ENCODE measurements at regions not wholly inside any gene's neighbourhood (a gene's known extent, or its start where the extent isn't known, plus 50 kb on each side); places are given as distances from the start of the nearest gene placed in this dataset.

DNA sequence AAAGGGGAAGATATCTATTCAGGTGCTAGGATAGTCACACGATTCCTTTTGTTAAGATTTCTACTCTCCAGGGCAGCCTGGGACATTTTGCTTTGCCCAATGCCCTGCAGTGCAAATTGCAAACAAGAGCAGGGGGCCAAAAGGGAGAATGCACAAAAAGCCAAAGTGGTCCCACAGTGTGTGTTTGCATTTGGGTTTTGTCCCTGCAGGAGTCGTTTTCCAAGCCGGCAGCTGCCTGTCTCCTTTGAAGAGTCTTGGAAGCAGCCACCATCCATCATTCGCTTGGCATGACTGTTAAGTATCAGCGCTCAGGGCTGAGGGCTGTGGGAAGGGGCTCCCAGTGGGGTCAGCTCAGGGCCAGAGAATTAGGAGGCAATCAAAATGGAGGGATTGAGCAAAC, 184.7 kb downstream of the MIAT start:
- Histone ChIP-seq H3K4me3 (ENCODE audit: low read depth, low read length) (no peak overlapping the region), H3K4me1 (ENCODE audit: control insufficient read depth, insufficient read depth, low read length, unreplicated experiment) (peaks cover 3% of the 10 kb centered on the region), H3K27me3 (ENCODE audit: insufficient read depth, low read length) (peaks cover 6% of the 10 kb centered on the region; the same call in 1 of the 2 replicates), H3K27ac (ENCODE audit: low read depth, low read length) (no peak overlapping the region), H3K36me3 (ENCODE audit: insufficient read depth, low read length) (no peaks in the 10 kb centered on the region), H3K79me2 (ENCODE audit: control insufficient read depth, insufficient read depth, low read length, unreplicated experiment) (no peaks in the 10 kb centered on the region), H2AFZ (ENCODE audit: low read length, unreplicated experiment) (no peak overlapping the region)

DNA sequence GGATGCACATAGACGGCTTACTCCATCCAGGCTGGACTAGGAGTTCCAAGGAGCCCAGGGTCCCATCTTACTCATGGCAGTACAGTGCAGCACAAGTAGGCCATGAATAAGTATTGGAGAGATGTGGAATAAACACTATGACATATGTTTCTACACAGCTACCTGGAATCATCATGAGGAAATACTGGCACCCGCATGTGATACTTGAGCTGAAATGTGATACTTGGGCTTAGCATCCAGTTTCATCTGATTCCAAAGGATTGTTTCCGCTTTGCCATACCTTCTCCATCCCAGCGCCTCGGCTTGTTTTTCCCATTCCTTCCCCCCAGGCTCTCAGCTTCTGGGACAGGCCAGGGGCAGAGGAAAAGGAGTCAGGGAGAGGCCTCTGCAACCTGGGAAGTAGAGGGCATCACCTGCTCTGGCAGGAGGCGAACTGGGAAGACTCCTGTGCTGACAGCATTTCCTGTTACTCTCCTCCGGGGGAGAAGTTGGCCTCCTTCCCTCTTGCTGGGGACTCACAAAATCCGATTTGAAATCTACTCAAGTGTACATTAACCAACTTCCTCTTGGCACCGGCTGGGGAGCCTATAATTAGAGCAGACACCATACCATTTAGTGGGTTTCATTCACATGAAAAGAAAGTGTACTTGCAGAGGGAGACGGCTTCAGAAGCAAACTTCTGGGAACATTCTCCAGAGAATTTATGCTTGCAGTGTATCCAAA, 187.8 kb downstream of the MIAT start:
- Histone ChIP-seq H3K79me2 (ENCODE audit: control insufficient read depth, insufficient read depth, low read length, unreplicated experiment) (no peaks in the 10 kb centered on the region), H3K36me3 (ENCODE audit: insufficient read depth, low read length) (no peaks in the 10 kb centered on the region), H2AFZ (ENCODE audit: low read length, unreplicated experiment) (no peak overlapping the region), H3K4me1 (ENCODE audit: control insufficient read depth, insufficient read depth, low read length, unreplicated experiment) (peaks cover 19% of the 10 kb centered on the region), H3K4me3 (ENCODE audit: low read depth, low read length) (no peak overlapping the region), H3K27me3 (ENCODE audit: insufficient read depth, low read length) (peaks cover 6% of the 10 kb centered on the region; the same call in 1 of the 2 replicates), H3K27ac (ENCODE audit: low read depth, low read length) (no peak overlapping the region)

DNA sequence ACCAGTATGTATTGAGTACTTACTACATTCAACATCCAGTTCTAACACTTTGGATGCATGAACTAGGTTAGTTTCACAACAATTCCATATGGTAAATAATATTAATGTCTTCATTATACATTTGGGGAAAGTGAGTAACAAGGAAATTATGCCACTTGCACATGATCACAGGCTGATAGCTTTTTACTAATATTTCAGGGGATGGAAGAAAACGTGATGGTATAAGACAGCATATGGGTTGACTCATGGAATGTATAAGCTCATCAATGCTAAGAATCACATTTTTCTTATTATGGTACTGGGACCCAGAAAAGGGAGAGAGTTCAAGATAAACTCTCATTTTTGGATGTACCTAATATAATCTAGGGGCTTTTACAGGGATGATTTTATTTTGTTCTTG, 188.7 kb downstream of the MIAT start:
- Histone ChIP-seq H3K79me2 (ENCODE audit: control insufficient read depth, insufficient read depth, low read length, unreplicated experiment) (no peaks in the 10 kb centered on the region), H3K27ac (ENCODE audit: low read depth, low read length) (no peak overlapping the region), H2AFZ (ENCODE audit: low read length, unreplicated experiment) (no peak overlapping the region), H3K27me3 (ENCODE audit: insufficient read depth, low read length) (peaks cover 5% of the 10 kb centered on the region), H3K4me3 (ENCODE audit: low read depth, low read length) (no peak overlapping the region), H3K4me1 (ENCODE audit: control insufficient read depth, insufficient read depth, low read length, unreplicated experiment) (peaks cover 19% of the 10 kb centered on the region), H3K36me3 (ENCODE audit: insufficient read depth, low read length) (no peaks in the 10 kb centered on the region)

DNA sequence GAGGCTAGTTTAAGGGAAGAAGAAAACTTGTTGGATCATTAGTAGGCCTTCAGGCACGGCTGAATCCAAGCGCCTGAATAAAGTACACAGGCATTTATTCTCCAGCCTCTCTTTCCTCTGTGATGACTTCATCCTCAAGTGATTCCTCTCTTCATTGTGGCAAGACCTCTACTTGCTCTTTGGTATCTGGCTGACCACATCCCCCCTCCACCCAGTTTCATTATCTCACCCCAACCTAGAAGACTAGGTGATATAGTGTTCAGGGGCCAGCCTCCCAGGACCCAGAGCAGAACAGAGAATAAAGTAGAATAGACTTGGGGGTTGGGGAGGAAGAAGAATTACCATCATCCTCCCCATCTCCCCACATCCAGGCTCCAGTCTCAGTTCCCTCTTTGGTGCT, 189.3 kb downstream of the MIAT start:
- Histone ChIP-seq H3K79me2 (ENCODE audit: control insufficient read depth, insufficient read depth, low read length, unreplicated experiment) (no peaks in the 10 kb centered on the region), H3K4me1 (ENCODE audit: control insufficient read depth, insufficient read depth, low read length, unreplicated experiment) (peaks cover 19% of the 10 kb centered on the region), H2AFZ (ENCODE audit: low read length, unreplicated experiment) (no peak overlapping the region), H3K36me3 (ENCODE audit: insufficient read depth, low read length) (no peaks in the 10 kb centered on the region), H3K4me3 (ENCODE audit: low read depth, low read length) (no peak overlapping the region), H3K27me3 (ENCODE audit: insufficient read depth, low read length) (peaks cover 11% of the 10 kb centered on the region), H3K27ac (ENCODE audit: low read depth, low read length) (no peak overlapping the region)

DNA sequence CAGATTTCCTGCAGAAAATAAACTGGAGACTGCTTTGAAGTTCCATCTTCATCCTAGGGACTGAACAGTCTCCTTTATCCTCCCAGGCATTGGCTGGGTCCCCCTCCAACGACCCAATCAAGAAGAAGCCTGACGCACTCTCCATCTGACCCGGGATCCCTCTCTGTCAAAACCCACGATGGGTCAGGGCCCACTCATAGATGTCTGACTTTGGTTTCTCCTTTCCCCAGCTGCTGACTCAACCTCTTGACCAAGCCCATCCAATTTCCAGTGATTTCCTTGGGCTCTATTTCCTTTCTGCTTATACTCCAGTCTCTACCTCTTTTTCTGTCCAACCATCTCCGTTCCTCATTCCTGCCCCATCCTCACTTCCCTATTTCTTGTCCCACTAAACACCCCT, 189.7 kb downstream of the MIAT start:
- Histone ChIP-seq H3K27ac (ENCODE audit: low read depth, low read length) (no peak overlapping the region), H3K4me1 (ENCODE audit: control insufficient read depth, insufficient read depth, low read length, unreplicated experiment) (peaks cover 19% of the 10 kb centered on the region), H3K36me3 (ENCODE audit: insufficient read depth, low read length) (no peaks in the 10 kb centered on the region), H3K79me2 (ENCODE audit: control insufficient read depth, insufficient read depth, low read length, unreplicated experiment) (no peaks in the 10 kb centered on the region), H3K4me3 (ENCODE audit: low read depth, low read length) (no peak overlapping the region), H3K27me3 (ENCODE audit: insufficient read depth, low read length) (peaks cover 15% of the 10 kb centered on the region), H2AFZ (ENCODE audit: low read length, unreplicated experiment) (no peak overlapping the region)

DNA sequence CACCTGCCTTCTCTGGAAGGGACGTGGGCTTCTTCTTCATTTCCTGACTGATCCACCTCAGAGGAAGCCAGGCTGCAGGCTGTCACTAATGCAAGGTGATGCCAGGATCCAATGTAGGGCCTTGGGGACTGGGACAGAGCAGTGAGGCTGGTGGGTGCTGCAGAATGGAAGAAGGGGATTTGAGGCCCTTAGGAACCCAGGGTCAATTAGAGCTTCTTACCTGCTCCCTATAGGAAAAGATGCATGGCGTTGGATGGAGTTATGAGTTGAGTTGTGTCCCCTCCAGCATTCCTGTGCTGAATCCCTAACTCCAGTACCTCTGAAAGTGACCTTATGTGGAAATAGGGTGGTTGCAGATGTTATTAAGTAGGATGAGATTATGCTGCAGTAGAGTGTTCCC, 190.4 kb downstream of the MIAT start:
- peaks cover 17% of the 10 kb centered on the region for H3K27me3 ChIP-seq (ENCODE audit: insufficient read depth, low read length)
- no peak overlapping the region for H3K27ac ChIP-seq (ENCODE audit: low read depth, low read length)
- no peak overlapping the region for H2AFZ ChIP-seq (ENCODE audit: low read length, unreplicated experiment)
- peaks cover 19% of the 10 kb centered on the region for H3K4me1 ChIP-seq (ENCODE audit: control insufficient read depth, insufficient read depth, low read length, unreplicated experiment)
- no peak overlapping the region for H3K4me3 ChIP-seq (ENCODE audit: low read depth, low read length)
- no peaks in the 10 kb centered on the region for H3K79me2 ChIP-seq (ENCODE audit: control insufficient read depth, insufficient read depth, low read length, unreplicated experiment)
- H3K36me3 ChIP-seq (ENCODE audit: insufficient read depth, low read length): no peaks in the 10 kb centered on the region

DNA sequence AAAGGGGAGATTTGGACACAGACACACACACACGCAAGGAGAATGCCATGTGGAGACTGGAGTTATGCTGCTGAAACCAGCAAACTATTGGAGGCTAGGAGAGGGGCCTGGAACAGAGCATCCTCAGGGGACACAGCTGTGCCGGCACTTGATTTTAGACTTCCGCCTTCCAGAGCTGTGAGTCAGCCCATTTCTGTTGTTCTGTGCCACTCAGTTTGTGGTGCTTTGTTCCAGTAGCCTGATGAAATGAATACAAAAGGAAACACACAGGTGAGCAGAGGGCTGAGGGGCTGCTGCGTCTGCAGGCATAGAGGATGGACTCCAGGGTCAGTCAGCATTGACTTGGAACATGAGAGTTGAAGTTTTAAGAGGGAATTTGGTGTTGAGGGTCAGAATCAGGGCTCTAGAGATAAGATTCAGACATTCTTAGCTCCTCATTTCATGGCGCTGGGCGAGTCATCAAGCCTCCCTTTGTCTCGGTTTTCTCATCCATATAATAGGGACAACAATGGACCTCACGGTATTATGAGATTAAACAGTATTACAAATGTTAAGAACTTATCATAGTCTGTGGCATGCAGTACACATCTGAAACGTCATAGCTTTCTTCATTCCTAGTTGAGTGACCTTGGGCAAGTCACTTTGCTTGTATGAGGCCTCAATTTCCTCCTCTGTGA, 191.0 kb downstream of the MIAT start:
- H3K36me3 ChIP-seq (ENCODE audit: insufficient read depth, low read length): no peaks in the 10 kb centered on the region
- H2AFZ ChIP-seq (ENCODE audit: low read length, unreplicated experiment): no peak overlapping the region
- no peaks in the 10 kb centered on the region for H3K79me2 ChIP-seq (ENCODE audit: control insufficient read depth, insufficient read depth, low read length, unreplicated experiment)
- peaks cover 19% of the 10 kb centered on the region for H3K4me1 ChIP-seq (ENCODE audit: control insufficient read depth, insufficient read depth, low read length, unreplicated experiment)
- H3K27ac ChIP-seq (ENCODE audit: low read depth, low read length): no peak overlapping the region
- H3K4me3 ChIP-seq (ENCODE audit: low read depth, low read length): no peak overlapping the region
- H3K27me3 ChIP-seq (ENCODE audit: insufficient read depth, low read length): peaks cover 22% of the 10 kb centered on the region

DNA sequence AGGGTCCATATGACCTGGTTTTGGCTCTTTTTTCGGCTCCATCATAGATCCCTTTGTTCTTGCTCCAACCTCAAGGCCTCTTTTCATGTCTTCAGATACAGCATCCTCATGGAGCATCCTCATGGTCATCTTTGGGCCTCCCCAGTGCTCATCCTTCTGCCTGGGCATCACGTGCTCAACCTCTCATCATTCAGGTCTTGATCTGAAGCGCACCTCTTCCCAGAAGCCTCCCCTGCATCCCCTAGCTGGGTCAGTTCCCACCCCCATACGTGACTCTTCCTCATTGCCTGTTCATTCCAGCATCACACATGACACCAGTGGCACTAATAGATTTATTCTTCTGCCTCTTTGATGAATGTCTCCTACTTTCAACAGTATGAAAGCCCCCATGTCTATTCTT, 192.2 kb downstream of the MIAT start:
- H3K27me3 ChIP-seq (ENCODE audit: insufficient read depth, low read length): peaks cover 32% of the 10 kb centered on the region
- no peaks in the 10 kb centered on the region for H3K36me3 ChIP-seq (ENCODE audit: insufficient read depth, low read length)
- H3K4me3 ChIP-seq (ENCODE audit: low read depth, low read length): no peak overlapping the region
- H3K79me2 ChIP-seq (ENCODE audit: control insufficient read depth, insufficient read depth, low read length, unreplicated experiment): no peaks in the 10 kb centered on the region
- H3K27ac ChIP-seq (ENCODE audit: low read depth, low read length): no peak overlapping the region
- H3K4me1 ChIP-seq (ENCODE audit: control insufficient read depth, insufficient read depth, low read length, unreplicated experiment): peaks cover 19% of the 10 kb centered on the region
- H2AFZ ChIP-seq (ENCODE audit: low read length, unreplicated experiment): no peak overlapping the region

DNA sequence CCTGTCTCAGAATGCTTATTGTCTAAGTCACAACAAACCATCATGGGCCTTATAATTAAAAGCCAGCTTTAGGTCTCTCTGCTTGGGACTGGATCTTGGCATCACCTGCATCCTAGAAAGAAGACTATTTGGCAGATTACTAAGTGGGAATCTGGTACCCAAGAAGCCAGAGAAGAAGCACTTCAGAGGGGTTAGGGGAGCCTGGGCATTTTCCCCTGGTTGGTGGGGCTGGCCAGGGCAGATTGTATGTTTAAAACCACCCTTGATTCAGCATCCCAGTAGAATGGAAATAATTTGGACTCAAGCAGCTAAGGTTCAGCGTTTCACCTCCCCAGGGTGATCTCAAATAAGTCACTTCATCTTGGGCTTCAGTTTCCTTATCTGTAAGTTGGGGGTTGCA, 193.7 kb downstream of the MIAT start:
- peaks cover 19% of the 10 kb centered on the region for H3K4me1 ChIP-seq (ENCODE audit: control insufficient read depth, insufficient read depth, low read length, unreplicated experiment)
- H2AFZ ChIP-seq (ENCODE audit: low read length, unreplicated experiment): no peak overlapping the region
- H3K36me3 ChIP-seq (ENCODE audit: insufficient read depth, low read length): no peaks in the 10 kb centered on the region
- H3K27me3 ChIP-seq (ENCODE audit: insufficient read depth, low read length): peaks cover 36% of the 10 kb centered on the region
- no peaks in the 10 kb centered on the region for H3K79me2 ChIP-seq (ENCODE audit: control insufficient read depth, insufficient read depth, low read length, unreplicated experiment)
- H3K4me3 ChIP-seq (ENCODE audit: low read depth, low read length): no peak overlapping the region
- no peak overlapping the region for H3K27ac ChIP-seq (ENCODE audit: low read depth, low read length)

DNA sequence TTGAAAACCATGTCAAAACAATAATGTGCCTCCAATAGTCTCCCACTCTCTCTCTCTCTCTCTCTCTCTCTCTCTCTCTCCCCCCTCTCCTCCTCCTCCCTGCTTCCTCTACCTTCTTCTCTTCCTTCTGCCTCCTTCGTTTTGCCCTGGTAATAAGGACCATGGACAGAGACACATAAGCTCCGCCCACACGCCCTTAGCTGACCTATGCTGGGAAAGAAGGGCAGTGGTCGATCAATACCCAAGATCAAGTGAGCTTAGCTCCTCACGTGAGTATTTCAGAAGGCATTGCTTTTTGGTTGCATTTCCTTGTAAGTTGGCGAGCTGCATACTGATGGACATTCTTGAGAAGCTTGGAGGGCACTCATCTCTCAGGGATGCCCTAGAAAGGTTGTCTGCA, 194.8 kb downstream of the MIAT start:
- peaks cover 36% of the 10 kb centered on the region for H3K27me3 ChIP-seq (ENCODE audit: insufficient read depth, low read length)
- H3K36me3 ChIP-seq (ENCODE audit: insufficient read depth, low read length): no peaks in the 10 kb centered on the region

DNA sequence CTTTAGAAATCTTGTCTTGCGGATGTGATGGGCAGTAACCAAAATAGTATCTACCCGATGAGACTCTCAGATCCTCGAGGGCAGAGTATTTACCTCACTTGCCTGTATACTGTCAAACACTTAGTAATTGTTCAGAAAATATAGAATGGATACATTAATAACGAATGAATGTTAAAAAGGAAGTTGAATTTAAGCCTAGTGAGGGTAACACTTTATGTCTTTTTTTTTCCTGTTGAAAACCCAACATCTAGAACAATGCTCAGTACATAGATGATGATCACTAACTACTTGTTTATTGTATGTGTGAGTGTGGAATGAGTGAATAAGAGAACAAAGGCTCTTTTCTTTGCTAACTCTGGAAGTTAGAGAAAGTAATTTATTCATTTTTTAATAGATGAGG, 195.7 kb downstream of the MIAT start:
- Histone ChIP-seq H3K27ac (ENCODE audit: low read depth, low read length) (no peak overlapping the region), H3K27me3 (ENCODE audit: insufficient read depth, low read length) (peaks cover 36% of the 10 kb centered on the region), H3K4me1 (ENCODE audit: control insufficient read depth, insufficient read depth, low read length, unreplicated experiment) (peaks cover 6% of the 10 kb centered on the region), H2AFZ (ENCODE audit: low read length, unreplicated experiment) (no peak overlapping the region), H3K79me2 (ENCODE audit: control insufficient read depth, insufficient read depth, low read length, unreplicated experiment) (no peaks in the 10 kb centered on the region), H3K36me3 (ENCODE audit: insufficient read depth, low read length) (no peaks in the 10 kb centered on the region), H3K4me3 (ENCODE audit: low read depth, low read length) (no peak overlapping the region)

More for the DNA sequence above, 194.8 kb downstream of the MIAT start:
- H2AFZ ChIP-seq (ENCODE audit: low read length, unreplicated experiment): no peak overlapping the region
- H3K79me2 ChIP-seq (ENCODE audit: control insufficient read depth, insufficient read depth, low read length, unreplicated experiment): no peaks in the 10 kb centered on the region
- no peak overlapping the region for H3K27ac ChIP-seq (ENCODE audit: low read depth, low read length)
- H3K4me1 ChIP-seq (ENCODE audit: control insufficient read depth, insufficient read depth, low read length, unreplicated experiment): peaks cover 15% of the 10 kb centered on the region
- H3K4me3 ChIP-seq (ENCODE audit: low read depth, low read length): no peak overlapping the region
